ENCODE measurements at regions not wholly inside any gene's neighbourhood (a gene's known extent, or its start where the extent isn't known, plus 50 kb on each side); places are given as distances from the start of the nearest gene placed in this dataset.

- H2AFZ ChIP-seq (ENCODE audit: low read length), result no peak overlapping the region
- H4K91ac ChIP-seq (replicated peaks; ENCODE audit: insufficient read length, low read length), result no peak overlapping the region
- ChIA-PET CTCF (ENCODE audit: partially characterized antibody) (no interaction called here), POLR2A (ENCODE audit: partially characterized antibody) (no interaction called here)
- H3K14ac ChIP-seq (ENCODE audit: insufficient read length), result no peak overlapping the region
- H3K56ac ChIP-seq (replicated peaks; ENCODE audit: insufficient read length, low read depth, low read length), result no peak overlapping the region
- no peak overlapping the region for H4K5ac ChIP-seq (ENCODE audit: insufficient read length, low read depth, low read length)
- no peaks in the 10 kb centered on the region for H3K79me2 ChIP-seq (ENCODE audit: control insufficient read depth in 1 of 2, insufficient read depth in 2 of 2, low read length in 2 of 2)
- H3K4ac ChIP-seq (replicated peaks; ENCODE audit: insufficient read length, low read depth, low read length), result no peak overlapping the region
- H3K9ac ChIP-seq (replicated peaks in 1 of 4; ENCODE audit: extremely low read depth in 1 of 4, low read depth in 3 of 4, low read length in 3 of 4), result no peak overlapping the region
- FAIRE-seq, result no peak
- H3K79me1 ChIP-seq (ENCODE audit: low read depth, low read length), result no peaks in the 10 kb centered on the region
- H4K20me1 ChIP-seq (replicated peaks in 1 of 2; ENCODE audit: control insufficient read depth in 1 of 2, insufficient read depth in 2 of 2, low read length in 2 of 2), result no peaks in the 10 kb centered on the region
- H3K4me1 ChIP-seq (replicated peaks in 1 of 4; ENCODE audit: control insufficient read depth in 3 of 4, insufficient read depth in 4 of 4, low read length in 3 of 4), result no peaks in the 10 kb centered on the region
- H3K4me3 ChIP-seq (ENCODE audit: extremely low read depth in 1 of 4, insufficient read depth in 2 of 4, low read depth in 3 of 4, low read length in 4 of 4), result no peak overlapping the region
- no peak overlapping the region for H3K27ac ChIP-seq (ENCODE audit: low read depth, low read length)
- H2BK15ac ChIP-seq (ENCODE audit: low read length), result no peak overlapping the region
- 80% methylated on average over 1 of the region's 1 CpG; no CpG with 5 or more reads in 1 of the 2 experiments for WGBS, 2 experiments (ENCODE audit: extremely low coverage in 1 of 2, insufficient coverage in 1 of 2, insufficient read length in 1 of 2, insufficient replicate concordance in 2 of 2, low coverage in 1 of 2, low lambda C conversion rate in 2 of 2, missing lambda C conversion rate in 1 of 2)
- no peak overlapping the region for H2AK5ac ChIP-seq (ENCODE audit: low read depth, low read length)
- H2BK20ac ChIP-seq (ENCODE audit: low read length), result no peak overlapping the region
- H4K8ac ChIP-seq (ENCODE audit: extremely low read depth, insufficient read depth, low read length), result no peak overlapping the region
- no peak overlapping the region for H2BK120ac ChIP-seq (replicated peaks; ENCODE audit: low read depth, low read length)
- no peak overlapping the region for H3K18ac ChIP-seq (ENCODE audit: extremely low read depth, low read length)
- no peak for TF ChIP-seq BRCA1 (IDR thresholded peaks at IDR 0.05; ENCODE audit: low read depth, low read length)
- no peak for TF ChIP-seq JUND (IDR thresholded peaks at IDR 0.05; ENCODE audit: low read length)
- TF ChIP-seq JUN (IDR thresholded peaks at IDR 0.05; ENCODE audit: low read depth, low read length), result no peak
- no peak for TF ChIP-seq CEBPB (IDR thresholded peaks at IDR 0.05; ENCODE audit: low read depth, low read length)
- no peak for TF ChIP-seq TEAD4 (IDR thresholded peaks at IDR 0.05; ENCODE audit: low read depth, low read length)
- TF ChIP-seq CBX8 (IDR thresholded peaks at IDR 0.05; ENCODE audit: borderline replicate concordance, low read depth, low read length), result no peak
- TF ChIP-seq NRF1 (IDR thresholded peaks at IDR 0.05; ENCODE audit: low read depth, low read length), result no peak
- TF ChIP-seq EZH2 (IDR thresholded peaks at IDR 0.05; ENCODE audit: low read depth, low read length, severe bottlenecking), result no peak
- TF ChIP-seq ZNF274 (IDR thresholded peaks at IDR 0.05; ENCODE audit: borderline replicate concordance, extremely low read depth, low read length), result no peak
- no peak for TF ChIP-seq SP1 (IDR thresholded peaks at IDR 0.05; ENCODE audit: low read depth, low read length)
- no peak for TF ChIP-seq SUZ12 (IDR thresholded peaks at IDR 0.05; ENCODE audit: low read length)
- TF ChIP-seq GABPA (IDR thresholded peaks at IDR 0.05; ENCODE audit: borderline replicate concordance, insufficient read depth, low read length), result no peak
- no peak for TF ChIP-seq RXRA (IDR thresholded peaks at IDR 0.05; ENCODE audit: insufficient read depth, low read depth, low read length)
- TF ChIP-seq KDM4A (IDR thresholded peaks at IDR 0.05; ENCODE audit: low read depth, low read length, severe bottlenecking), result no peak
- TF ChIP-seq CHD1 (IDR thresholded peaks at IDR 0.05; ENCODE audit: low read depth, low read length), result no peak
- no peak for DNase-seq (ENCODE audit: low read depth in 1 of 2, low spot score in 2 of 2)
- no peaks in the 10 kb centered on the region for H3K27me3 ChIP-seq (replicated peaks in 1 of 4; ENCODE audit: control insufficient read depth in 3 of 4, extremely low read depth in 1 of 4, insufficient read depth in 3 of 4, low read length in 3 of 4)
- H3K23ac ChIP-seq (ENCODE audit: insufficient read length), result no peak overlapping the region
- no peak overlapping the region for H2BK5ac ChIP-seq (ENCODE audit: low read depth, low read length)
- no peaks in the 10 kb centered on the region for H3K36me3 ChIP-seq (ENCODE audit: control insufficient read depth in 2 of 4, insufficient read depth in 4 of 4, low read length in 3 of 4)
- H3K23me2 ChIP-seq (ENCODE audit: low read depth, low read length), result no peaks in the 10 kb centered on the region
- no peaks in the 10 kb centered on the region for H3K9me3 ChIP-seq (ENCODE audit: insufficient read depth in 2 of 2, low read depth in 1 of 2, low read length in 1 of 2)
- H2BK12ac ChIP-seq (ENCODE audit: low read depth, low read length), result no peak overlapping the region
- H3K4me2 ChIP-seq (ENCODE audit: insufficient read depth in 1 of 2, low read depth in 2 of 2, low read length in 2 of 2), result no peak overlapping the region
These were observed 330.9 kb upstream of the THBS1 start for GRCh38 chr15:39250001-39250400.
